OCI-LY3 (cell line): ENCODE measurements at regions not wholly inside any gene's neighbourhood (a gene's known extent, or its start where the extent isn't known, plus 50 kb on each side); places are given as distances from the start of the nearest gene placed in this dataset.

Experiments used
- H2AFZ ChIP-seq: fragments of 200-600, 300-600 bp; shearing (Covaris generic); 2 replicates; pipeline ENCODE4 v1.6.0; 2014; ENCODE audit warnings: antibody characterized with exemption, low read depth, low read length
- H3K27ac ChIP-seq: fragments of 200-600, 300-600 bp; sonication (generic); 2 replicates; pipeline ENCODE4 v1.5.1; 2014; ENCODE audit warnings: mild to moderate bottlenecking, low read length, moderate library complexity, mixed read lengths
- H3K27me3 ChIP-seq: fragments of 200-600, 300-600 bp; sonication (generic); 2 replicates; pipeline ENCODE4 v1.6.1; 2014; ENCODE audit warnings: low read depth, low read length, mixed read lengths
- H3K36me3 ChIP-seq: fragments of 200-600, 300-600 bp; sonication (generic); replicated peaks from 2 replicates; pipeline ENCODE3; 2014; ENCODE audit warnings: low read depth, low read length, mixed read lengths
- H3K4me1 ChIP-seq: fragments of 300-600, 200-600 bp; sonication (generic); 2 replicates; pipeline ENCODE4 v1.6.1; 2014; ENCODE audit warnings: low read length, mixed read lengths
- H3K4me2 ChIP-seq: fragments of 200-600, 300-600 bp; sonication (generic); 2 replicates; pipeline ENCODE4 v1.6.1; 2014; ENCODE audit warnings: low read length, mixed read lengths
- H3K4me3 ChIP-seq: fragments of 300-600, 200-600 bp; sonication (generic); 2 replicates; pipeline ENCODE4 v1.5.1; 2014; ENCODE audit warnings: antibody characterized with exemption, mild to moderate bottlenecking, low read length, moderate library complexity
- H3K79me2 ChIP-seq: fragments of 300-600, 200-600 bp; shearing (Covaris generic); 2 replicates; pipeline ENCODE4 v1.6.1; 2014; ENCODE audit warnings: mild to moderate bottlenecking, low read length, mixed read lengths
- H3K9ac ChIP-seq: fragments of 300-600, 200-600 bp; shearing (Covaris generic); 2 replicates; pipeline ENCODE4 v1.6.0; 2014; ENCODE audit warnings: mild to moderate bottlenecking, low read length, moderate library complexity
- H3K9me3 ChIP-seq: fragments of 200-600, 300-600 bp; shearing (Covaris generic); 2 replicates; pipeline ENCODE4 v1.6.1; 2014; ENCODE audit warnings: low read length, mixed read lengths; ENCODE audit not compliant: insufficient read depth
- H4K20me1 ChIP-seq: fragments of 200-600, 300-600 bp; sonication (generic); 2 replicates; pipeline ENCODE4 v1.6.1; 2016; ENCODE audit warnings: low read length, mixed read lengths; ENCODE audit not compliant: insufficient read depth
- EZH2phosphoT487 ChIP-seq: fragments of 200-600 bp; shearing (Covaris generic); IDR thresholded peaks from 2 replicates; pipeline ENCODE4 v1.6.1; 2018; ENCODE audit warnings: antibody characterized with exemption, mixed run types, low read depth
- TF ChIP-seq, protein P1 (sequence below): fragments of 200-600, 300-600 bp; sonication (generic); IDR thresholded peaks from 2 replicates; pipeline ENCODE4 v1.5.1; 2014; ENCODE audit warnings: antibody characterized with exemption, low read length, low read depth

DNA sequence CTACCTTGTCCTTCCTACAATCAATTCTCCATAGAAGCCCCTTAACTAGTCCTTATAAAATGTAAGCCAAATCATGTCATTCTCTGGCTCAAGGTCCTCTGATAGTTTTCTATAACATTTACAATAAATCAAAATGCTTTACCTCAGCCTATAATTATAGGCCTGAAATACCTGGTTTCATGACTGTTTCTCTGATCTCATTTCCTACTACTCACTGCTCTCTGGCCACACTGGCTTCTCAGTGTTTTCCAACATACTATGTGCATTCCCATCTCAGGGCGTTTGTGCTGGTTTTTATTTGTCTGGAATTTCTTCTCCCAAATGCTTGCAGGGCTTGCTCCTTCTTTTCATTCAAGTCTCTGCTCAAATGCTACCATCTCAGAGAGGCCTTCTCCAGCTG lies 67.9 kb upstream of the MAGI3 start:
- Histone ChIP-seq H3K4me2 (no peak overlapping the region), H3K79me2 (no peaks in the 10 kb centered on the region), H3K4me1 (no peaks in the 10 kb centered on the region), H3K9me3 (no peaks in the 10 kb centered on the region), H3K9ac (no peak overlapping the region), H2AFZ (no peak overlapping the region), H3K27ac (no peak overlapping the region), H4K20me1 (no peaks in the 10 kb centered on the region), H3K4me3 (no peak overlapping the region), H3K27me3 (no peaks in the 10 kb centered on the region), H3K36me3 (no peaks in the 10 kb centered on the region)
- no peak for TF ChIP-seq EZH2phosphoT487
- TF ChIP-seq, protein P1, sequence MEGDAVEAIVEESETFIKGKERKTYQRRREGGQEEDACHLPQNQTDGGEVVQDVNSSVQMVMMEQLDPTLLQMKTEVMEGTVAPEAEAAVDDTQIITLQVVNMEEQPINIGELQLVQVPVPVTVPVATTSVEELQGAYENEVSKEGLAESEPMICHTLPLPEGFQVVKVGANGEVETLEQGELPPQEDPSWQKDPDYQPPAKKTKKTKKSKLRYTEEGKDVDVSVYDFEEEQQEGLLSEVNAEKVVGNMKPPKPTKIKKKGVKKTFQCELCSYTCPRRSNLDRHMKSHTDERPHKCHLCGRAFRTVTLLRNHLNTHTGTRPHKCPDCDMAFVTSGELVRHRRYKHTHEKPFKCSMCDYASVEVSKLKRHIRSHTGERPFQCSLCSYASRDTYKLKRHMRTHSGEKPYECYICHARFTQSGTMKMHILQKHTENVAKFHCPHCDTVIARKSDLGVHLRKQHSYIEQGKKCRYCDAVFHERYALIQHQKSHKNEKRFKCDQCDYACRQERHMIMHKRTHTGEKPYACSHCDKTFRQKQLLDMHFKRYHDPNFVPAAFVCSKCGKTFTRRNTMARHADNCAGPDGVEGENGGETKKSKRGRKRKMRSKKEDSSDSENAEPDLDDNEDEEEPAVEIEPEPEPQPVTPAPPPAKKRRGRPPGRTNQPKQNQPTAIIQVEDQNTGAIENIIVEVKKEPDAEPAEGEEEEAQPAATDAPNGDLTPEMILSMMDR, result no peak

DNA sequence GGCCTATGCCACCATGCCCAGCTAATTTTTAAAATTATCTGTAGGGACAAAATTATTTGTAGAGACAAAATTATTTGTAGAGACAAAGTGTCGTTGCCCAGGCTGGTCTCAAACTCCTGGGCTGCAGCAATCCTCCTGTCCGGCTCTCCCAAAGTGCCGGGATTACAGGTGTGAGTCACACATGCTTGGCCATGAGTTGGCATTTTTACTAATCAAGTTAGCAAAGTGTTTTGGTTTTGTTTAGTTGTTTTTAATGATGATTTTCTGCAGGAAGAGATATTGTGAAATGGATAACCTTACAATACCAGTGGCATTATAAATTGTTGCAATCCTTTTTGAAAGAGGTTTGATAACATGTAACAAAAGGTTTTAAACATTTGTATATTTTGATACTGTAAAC lies 65.3 kb upstream of the MAGI3 start:
- Histone ChIP-seq H3K27ac (no peak overlapping the region), H3K36me3 (no peaks in the 10 kb centered on the region), H4K20me1 (no peaks in the 10 kb centered on the region), H3K4me2 (no peak overlapping the region), H3K27me3 (no peaks in the 10 kb centered on the region), H3K79me2 (no peaks in the 10 kb centered on the region), H3K9me3 (no peaks in the 10 kb centered on the region), H3K9ac (no peak overlapping the region), H3K4me3 (no peak overlapping the region), H2AFZ (no peak overlapping the region), H3K4me1 (no peaks in the 10 kb centered on the region)
- TF ChIP-seq, protein P1, result no peak
- TF ChIP-seq EZH2phosphoT487, result no peak

DNA sequence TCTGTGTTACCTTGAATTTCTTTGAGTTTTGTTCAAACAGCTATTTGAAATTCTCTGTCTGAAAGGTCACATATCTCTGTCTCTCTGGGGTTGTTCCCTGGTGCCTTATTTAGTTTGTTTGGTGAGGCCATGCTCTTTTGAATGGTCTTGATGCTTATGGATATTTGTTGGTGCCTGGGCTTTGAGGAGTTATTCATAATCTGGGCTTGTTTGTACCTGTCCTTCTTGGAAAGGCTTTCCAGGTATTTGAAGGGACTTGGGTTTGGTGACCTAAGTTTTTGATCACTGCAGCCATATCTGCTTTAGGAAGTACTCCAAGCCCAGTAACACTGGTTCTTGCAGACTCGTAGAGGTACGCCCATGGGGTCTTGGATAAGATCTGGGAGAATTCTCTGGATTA lies 63.3 kb upstream of the MAGI3 start:
- no peak overlapping the region for H3K27ac ChIP-seq
- TF ChIP-seq EZH2phosphoT487, result no peak
- TF ChIP-seq, protein P1, result no peak
- H3K9me3 ChIP-seq, result no peaks in the 10 kb centered on the region
- H4K20me1 ChIP-seq, result no peaks in the 10 kb centered on the region
- no peak overlapping the region for H3K9ac ChIP-seq
- no peaks in the 10 kb centered on the region for H3K36me3 ChIP-seq
- no peak overlapping the region for H3K4me2 ChIP-seq
- no peak overlapping the region for H2AFZ ChIP-seq
- no peaks in the 10 kb centered on the region for H3K79me2 ChIP-seq
- H3K4me1 ChIP-seq, result no peaks in the 10 kb centered on the region
- no peak overlapping the region for H3K4me3 ChIP-seq
- no peaks in the 10 kb centered on the region for H3K27me3 ChIP-seq

DNA sequence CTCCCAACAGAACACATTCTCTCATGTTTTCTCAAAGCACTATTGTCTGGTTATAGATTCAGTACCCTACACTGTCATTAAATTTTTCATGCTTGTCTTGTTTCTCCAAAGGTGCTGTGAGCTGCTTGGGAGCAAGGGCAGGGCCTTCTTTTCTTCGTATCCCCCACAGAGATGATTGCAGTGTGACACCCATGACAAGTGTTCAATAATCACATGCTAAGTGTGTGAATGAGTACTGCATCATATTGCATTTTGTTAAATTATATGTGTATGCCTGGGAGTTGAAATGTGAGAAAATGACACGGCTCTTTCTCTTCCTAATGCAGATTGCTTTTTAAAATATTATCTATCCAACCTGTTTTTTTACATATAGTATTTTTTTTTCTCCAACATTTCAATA lies 57.3 kb upstream of the MAGI3 start:
- no peaks in the 10 kb centered on the region for H3K36me3 ChIP-seq
- no peaks in the 10 kb centered on the region for H4K20me1 ChIP-seq
- H3K27me3 ChIP-seq, result no peaks in the 10 kb centered on the region
- H2AFZ ChIP-seq, result no peak overlapping the region
- H3K9ac ChIP-seq, result no peak overlapping the region
- no peak for TF ChIP-seq EZH2phosphoT487
- TF ChIP-seq, protein P1, result no peak
- no peak overlapping the region for H3K27ac ChIP-seq
- no peaks in the 10 kb centered on the region for H3K9me3 ChIP-seq
- no peak overlapping the region for H3K4me3 ChIP-seq
- no peaks in the 10 kb centered on the region for H3K4me1 ChIP-seq
- no peak overlapping the region for H3K4me2 ChIP-seq
- no peaks in the 10 kb centered on the region for H3K79me2 ChIP-seq
